Ovary (tissue), 3 donors: ENCODE measurements at regions not wholly inside any gene's neighbourhood (a gene's known extent, or its start where the extent isn't known, plus 50 kb on each side); places are given as distances from the start of the nearest gene placed in this dataset.

Experiments used
- CTCF ChIP-seq, 3 donors: fragments of 450-650 bp in 2 of 3; fragments of 200-600 bp in 1 of 3; IDR thresholded peaks; one replicate each; pipeline versions ENCODE4 v1.5.1 to v1.8.0; 2016 to 2022; ENCODE audit warnings: antibody characterized with exemption in 3 of 3, mild to moderate bottlenecking in 1 of 3
- POLR2A ChIP-seq: fragments of 450-650 bp; IDR thresholded peaks from one replicate; pipeline ENCODE4 v1.6.1; 2017; ENCODE audit warnings: antibody characterized with exemption, mild to moderate bottlenecking, moderate library complexity
- donor health status: DM: no; HTN: no; CAD: no.

- TF ChIP-seq POLR2A (no peak), CTCF (IDR thresholded peaks at IDR 0.05) (no peak)
These were observed 225.0 kb downstream of the HRH4 start for GRCh38 chr18:24685254-24685959.
